HG03066 (cell line): ENCODE measurements at regions not wholly inside any gene's neighbourhood (a gene's known extent, or its start where the extent isn't known, plus 50 kb on each side); places are given as distances from the start of the nearest gene placed in this dataset.
"Not testable (repeated sequence)": the region's sequence is repeated elsewhere in the genome, so short reads cannot be mapped to it uniquely, and the experiment has no call there.

Source experiments
- ATAC-seq: cut with Tn5 transposase; IDR thresholded peaks from one replicate; pipeline ENCODE4 v1.9.1; 2021; ENCODE audit warnings: low read depth; ENCODE audit not compliant: unreplicated experiment

GRCh38 chr2:42979870-42980763, 187.7 kb upstream of the HAAO start:
- ATAC-seq: no peak

- ATAC-seq: no peak
Observed at GRCh38 chr2:42979416-42979869, 187.1 kb upstream of the HAAO start.

- ATAC-seq: no peak
Observed at GRCh38 chr2:42978887-42979415, 186.6 kb upstream of the HAAO start.

- no peak for ATAC-seq
Observed at GRCh38 chr2:42978175-42978886, 185.9 kb upstream of the HAAO start.

- ATAC-seq: no peak
Observed at GRCh38 chr2:42977270-42978174, 185.1 kb upstream of the HAAO start.

GRCh38 chr2:42976351-42976750, 184.0 kb upstream of the HAAO start:
- ATAC-seq: no peak

- no peak for ATAC-seq
Observed at GRCh38 chr2:42974721-42975717, 182.6 kb upstream of the HAAO start.

GRCh38 chr2:42974169-42974720, 181.9 kb upstream of the HAAO start:
- ATAC-seq: no peak

GRCh38 chr2:42973726-42974125, 181.3 kb upstream of the HAAO start:
- no peak for ATAC-seq

GRCh38 chr2:42972933-42973516, 180.6 kb upstream of the HAAO start:
- ATAC-seq: not testable (repeated sequence)

- no peak for ATAC-seq
Observed at GRCh38 chr2:42971947-42972736, 179.8 kb upstream of the HAAO start.

- no peak for ATAC-seq
Observed at GRCh38 chr2:42971381-42971780, 179.0 kb upstream of the HAAO start.

GRCh38 chr2:42970151-42970550, 177.8 kb upstream of the HAAO start:
- no peak for ATAC-seq

- no peak for ATAC-seq
Observed at GRCh38 chr2:42969231-42970150, 177.1 kb upstream of the HAAO start.

GRCh38 chr2:42967959-42968674, 175.7 kb upstream of the HAAO start:
- ATAC-seq: no peak

- ATAC-seq: no peak
Observed at GRCh38 chr2:42965910-42966309, 173.5 kb upstream of the HAAO start.
